Tibial artery (tissue), 4 donors: ENCODE measurements at regions not wholly inside any gene's neighbourhood (a gene's known extent, or its start where the extent isn't known, plus 50 kb on each side); places are given as distances from the start of the nearest gene placed in this dataset.

ENCODE experiments used
- DNase-seq, 2 donors: peaks; one replicate each; pipeline ENCODE4 v3.0.0-alpha.2; 2019
- H3K27ac ChIP-seq, 2 donors: fragments of 200-600 bp; sonication (generic) in 1 of 2; 1 replicate in 1 of 2; 2 replicates in 1 of 2; pipeline ENCODE4 v1.5.1; 2018 to 2019; ENCODE audit warnings: mild to moderate bottlenecking in 1 of 2
- H3K27me3 ChIP-seq, 2 donors: fragments of 200-600 bp; sonication (generic) in 1 of 2; one replicate each; pipeline versions ENCODE4 v1.5.1 to v1.6.0; 2016 to 2019
- H3K36me3 ChIP-seq, 3 donors: fragments of 200-600 bp; sonication (generic) in 2 of 3; one replicate each; pipeline ENCODE4 v1.5.1; 2016 to 2019; ENCODE audit warnings: mild to moderate bottlenecking in 2 of 3
- H3K4me1 ChIP-seq, 4 donors: fragments of 200-600 bp; sonication (generic) in 2 of 4; 1 replicate in 3 of 4; 2 replicates in 1 of 4; pipeline ENCODE4 v1.5.1; 2016 to 2019
- H3K4me3 ChIP-seq, 2 donors: fragments of 200-600 bp; sonication (generic) in 1 of 2; 1 replicate in 1 of 2; 2 replicates in 1 of 2; pipeline ENCODE4 v1.5.1; 2018 to 2019; ENCODE audit warnings: mild to moderate bottlenecking in 2 of 2
- H3K9me3 ChIP-seq, 3 donors: fragments of 200-600 bp; sonication (generic) in 1 of 3; one replicate each; pipeline ENCODE4 v1.5.1; 2016 to 2019
- intact Hi-C: fragments of 100-400 bp; cut with DNase I; formaldehyde crosslinking; loops from one replicate; pipeline ENCODE4 v1.15.0; 2023; ENCODE audit warnings: low total_unique reads
- TF ChIP-seq, protein P1 (sequence below), 2 experiments: fragments of 200-600 bp in 1 of 2; fragments of 450-650 bp in 1 of 2; IDR thresholded peaks; one replicate each; pipeline ENCODE4 v1.5.1; 2017 to 2019; ENCODE audit warnings: antibody characterized with exemption in 2 of 2, mild to moderate bottlenecking in 1 of 2, moderate library complexity in 1 of 2

DNA sequence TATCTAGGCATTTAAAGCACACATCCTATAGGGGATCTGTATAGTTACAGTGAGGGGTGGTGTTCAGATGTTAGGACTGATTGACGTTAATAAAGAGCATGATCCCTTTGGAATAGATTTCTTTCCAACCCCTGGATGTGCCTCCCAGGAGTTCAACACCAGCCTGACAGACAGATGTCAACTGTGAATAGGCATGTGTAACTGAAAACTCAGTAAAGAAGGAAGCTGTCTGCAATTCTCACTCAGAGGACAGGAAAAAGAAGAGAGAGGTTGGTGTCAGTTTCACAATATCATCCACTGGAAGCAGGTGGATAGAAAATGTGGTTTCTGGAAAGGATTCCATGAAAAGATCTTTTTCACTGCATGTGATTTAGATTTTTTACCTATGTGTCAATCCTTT, 396.3 kb downstream of the NSUN3 start:
- H3K9me3 ChIP-seq, result no peaks in the 10 kb centered on the region
- DNase-seq, result no peak
- intact Hi-C loops, result no loop called here
- H3K27ac ChIP-seq, result no peak overlapping the region
- no peak overlapping the region for H3K4me3 ChIP-seq
- H3K36me3 ChIP-seq, result no peaks in the 10 kb centered on the region
- H3K4me1 ChIP-seq, result no peaks in the 10 kb centered on the region
- TF ChIP-seq, protein P1, sequence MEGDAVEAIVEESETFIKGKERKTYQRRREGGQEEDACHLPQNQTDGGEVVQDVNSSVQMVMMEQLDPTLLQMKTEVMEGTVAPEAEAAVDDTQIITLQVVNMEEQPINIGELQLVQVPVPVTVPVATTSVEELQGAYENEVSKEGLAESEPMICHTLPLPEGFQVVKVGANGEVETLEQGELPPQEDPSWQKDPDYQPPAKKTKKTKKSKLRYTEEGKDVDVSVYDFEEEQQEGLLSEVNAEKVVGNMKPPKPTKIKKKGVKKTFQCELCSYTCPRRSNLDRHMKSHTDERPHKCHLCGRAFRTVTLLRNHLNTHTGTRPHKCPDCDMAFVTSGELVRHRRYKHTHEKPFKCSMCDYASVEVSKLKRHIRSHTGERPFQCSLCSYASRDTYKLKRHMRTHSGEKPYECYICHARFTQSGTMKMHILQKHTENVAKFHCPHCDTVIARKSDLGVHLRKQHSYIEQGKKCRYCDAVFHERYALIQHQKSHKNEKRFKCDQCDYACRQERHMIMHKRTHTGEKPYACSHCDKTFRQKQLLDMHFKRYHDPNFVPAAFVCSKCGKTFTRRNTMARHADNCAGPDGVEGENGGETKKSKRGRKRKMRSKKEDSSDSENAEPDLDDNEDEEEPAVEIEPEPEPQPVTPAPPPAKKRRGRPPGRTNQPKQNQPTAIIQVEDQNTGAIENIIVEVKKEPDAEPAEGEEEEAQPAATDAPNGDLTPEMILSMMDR (IDR thresholded peaks at IDR 0.05), result no peak
- H3K27me3 ChIP-seq, result no peaks in the 10 kb centered on the region

DNA sequence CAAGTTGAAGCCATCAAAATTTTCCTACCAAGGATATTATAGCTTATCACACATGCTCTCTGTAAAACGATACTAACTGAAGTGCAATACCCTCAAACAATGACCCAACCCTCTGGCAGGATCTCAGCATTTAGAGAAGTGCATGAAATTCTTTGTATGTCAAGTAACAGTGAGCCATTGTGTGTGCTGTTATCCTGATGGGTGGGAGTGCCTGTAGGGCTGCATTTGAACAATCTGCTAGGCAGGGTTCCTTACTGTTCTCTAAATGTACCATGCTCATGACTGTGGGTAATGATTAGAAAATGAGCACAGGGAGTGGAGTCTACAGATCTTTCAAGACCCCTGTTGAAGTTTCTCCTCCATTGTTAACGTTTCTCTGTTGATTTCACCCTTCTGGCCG, 398.1 kb downstream of the NSUN3 start:
- Histone ChIP-seq H3K9me3 (no peaks in the 10 kb centered on the region), H3K4me1 (no peaks in the 10 kb centered on the region), H3K27ac (no peak overlapping the region), H3K27me3 (no peaks in the 10 kb centered on the region), H3K4me3 (no peak overlapping the region), H3K36me3 (no peaks in the 10 kb centered on the region)
- intact Hi-C loops, result no loop called here
- TF ChIP-seq, protein P1 (IDR thresholded peaks at IDR 0.05), result no peak
- DNase-seq, result no peak

DNA sequence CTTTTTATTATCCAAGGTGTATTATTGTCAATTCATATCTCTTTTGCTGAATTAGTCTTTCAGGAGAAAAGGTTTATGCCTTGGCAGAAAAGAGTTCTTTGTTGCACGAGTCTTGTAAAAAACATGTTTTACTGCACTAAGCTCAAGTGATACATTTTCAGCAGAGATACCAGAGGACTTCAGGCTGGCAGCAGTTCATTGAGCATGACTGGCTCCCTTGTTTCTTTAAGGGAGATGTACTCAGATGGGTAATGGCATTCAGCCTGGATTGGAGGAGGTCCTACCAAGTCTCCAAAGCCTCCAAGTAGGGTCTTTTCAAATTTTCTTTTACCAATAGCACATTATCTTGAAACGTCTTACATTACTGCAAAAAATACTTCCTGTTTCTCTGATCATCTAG, 400.1 kb downstream of the NSUN3 start:
- intact Hi-C loops, result no loop called here

DNA sequence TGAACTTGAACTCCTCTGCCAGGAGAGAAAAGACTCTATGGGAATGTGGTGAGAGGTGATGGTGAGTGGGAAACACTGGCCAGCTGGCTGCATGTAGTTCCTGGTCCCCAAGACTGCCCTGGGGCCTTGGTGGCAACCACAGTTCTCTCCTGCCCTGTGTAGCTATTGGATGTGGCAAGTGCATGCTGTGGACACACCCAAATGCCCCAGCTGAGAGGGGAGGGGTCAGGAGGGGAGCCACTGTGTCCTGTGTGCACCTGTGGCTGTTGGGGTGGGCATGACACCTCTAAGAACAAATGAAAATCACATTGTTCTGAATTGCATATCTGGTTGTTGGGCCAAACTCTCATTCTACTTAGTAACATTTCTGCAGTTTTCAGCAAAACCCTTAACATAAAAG, 409.6 kb downstream of the NSUN3 start:
- no peaks in the 10 kb centered on the region for H3K36me3 ChIP-seq
- TF ChIP-seq, protein P1 (IDR thresholded peaks at IDR 0.05), result no peak
- H3K9me3 ChIP-seq, result peaks cover 0 to 21% (median 10%) of the 10 kb centered on the region in 3 donors
- H3K4me3 ChIP-seq, result no peak overlapping the region
- intact Hi-C loops, result no loop called here
- H3K4me1 ChIP-seq, result no peaks in the 10 kb centered on the region
- H3K27ac ChIP-seq, result no peak overlapping the region
- no peaks in the 10 kb centered on the region for H3K27me3 ChIP-seq
- no peak for DNase-seq

More for the DNA sequence above, 400.1 kb downstream of the NSUN3 start:
- Histone ChIP-seq H3K27me3 (no peaks in the 10 kb centered on the region), H3K36me3 (no peaks in the 10 kb centered on the region), H3K9me3 (no peaks in the 10 kb centered on the region), H3K4me1 (no peaks in the 10 kb centered on the region), H3K4me3 (no peak overlapping the region), H3K27ac (no peak overlapping the region)
- TF ChIP-seq, protein P1 (IDR thresholded peaks at IDR 0.05), result no peak
- DNase-seq, result no peak

DNA sequence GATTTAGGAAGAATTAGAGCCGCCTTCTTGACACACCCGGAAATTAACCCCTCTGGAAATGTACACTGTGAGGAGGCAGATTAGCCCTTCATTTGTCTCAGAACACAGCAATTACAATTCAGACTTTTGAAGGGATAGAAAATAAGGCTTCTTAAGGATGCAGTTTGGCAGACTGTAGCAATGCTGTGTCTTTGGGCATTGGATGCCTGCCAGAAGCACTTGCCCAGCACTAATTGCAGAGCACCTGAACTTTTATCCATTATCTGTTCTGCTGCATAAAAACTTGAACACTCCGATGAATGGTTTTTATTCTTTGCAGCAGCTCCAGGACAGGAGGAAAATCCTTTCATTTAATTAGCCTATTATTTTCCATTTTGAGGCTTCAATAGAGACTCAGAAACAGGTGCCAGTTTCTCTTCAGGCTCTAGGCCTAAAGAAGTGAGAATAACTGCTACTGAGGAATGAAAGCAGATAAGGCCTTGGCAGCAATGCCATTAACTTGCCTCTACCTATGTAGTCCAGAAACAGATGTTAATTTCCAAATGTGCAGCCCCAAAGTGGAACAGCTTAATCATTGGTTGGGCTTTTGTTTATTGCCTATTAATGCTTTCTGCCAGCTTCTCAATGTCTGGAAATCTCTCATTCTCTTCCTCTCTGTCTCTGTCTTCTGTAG, 418.5 kb downstream of the NSUN3 start:
- Histone ChIP-seq H3K4me3 (no peak overlapping the region), H3K4me1 (no peaks in the 10 kb centered on the region), H3K27ac (no peak overlapping the region), H3K27me3 (no peaks in the 10 kb centered on the region), H3K9me3 (peaks cover 0 to 6% (median under 1%) of the 10 kb centered on the region in 3 donors), H3K36me3 (no peaks in the 10 kb centered on the region)
- TF ChIP-seq, protein P1 (IDR thresholded peaks at IDR 0.05), result no peak
- DNase-seq, result no peak
- intact Hi-C loops, result no loop called here

DNA sequence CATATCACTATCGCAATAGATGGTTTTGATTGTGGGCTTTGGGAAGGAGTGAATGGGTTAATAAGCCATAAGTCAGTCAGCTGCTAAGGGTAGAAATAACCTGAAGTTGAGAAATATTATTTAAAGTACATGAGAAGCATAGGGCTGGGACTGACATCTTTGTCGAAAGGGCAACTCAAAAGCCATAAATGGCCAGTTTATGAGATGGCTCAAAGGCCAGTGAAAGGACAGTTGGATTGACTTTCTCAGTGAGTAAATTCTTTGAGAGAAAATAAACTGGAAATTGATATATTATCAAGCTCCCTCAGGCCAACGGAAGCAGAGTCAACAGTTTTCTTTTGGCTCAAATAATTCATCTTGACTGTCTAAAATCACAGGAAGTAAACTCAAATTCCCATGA, 419.8 kb downstream of the NSUN3 start:
- H3K4me3 ChIP-seq, result no peak overlapping the region
- intact Hi-C loops, result no loop called here

More for the DNA sequence above, 419.8 kb downstream of the NSUN3 start:
- TF ChIP-seq, protein P1 (IDR thresholded peaks at IDR 0.05), result no peak
- no peaks in the 10 kb centered on the region for H3K4me1 ChIP-seq
- no peak for DNase-seq
- H3K36me3 ChIP-seq, result no peaks in the 10 kb centered on the region
- H3K9me3 ChIP-seq, result no peaks in the 10 kb centered on the region
- H3K27ac ChIP-seq, result no peak overlapping the region
- H3K27me3 ChIP-seq, result no peaks in the 10 kb centered on the region
